A673 (cell line): ENCODE measurements at regions not wholly inside any gene's neighbourhood (a gene's known extent, or its start where the extent isn't known, plus 50 kb on each side); places are given as distances from the start of the nearest gene placed in this dataset.

ENCODE experiments used
- BruUV-seq: library from RNA; stranded (reverse); fragments of 400-500 nt; replicated peaks from 2 replicates; lab custom pipeline; 2021; lab: Mats Ljungman, UMichigan
- CTCF ChIA-PET: fragments of 300-600 bp; sonication (Branson Sonifier 250); formaldehyde crosslinking; loops from one replicate; lab custom pipeline; 2022; ENCODE audit warnings: antibody characterized with exemption; lab: Charles Lee
- POLR2A ChIA-PET: fragments of 300-600 bp; sonication (Branson Sonifier 250); formaldehyde crosslinking; loops from one replicate; lab custom pipeline; 2022; ENCODE audit warnings: antibody characterized with exemption; ENCODE audit not compliant: low non-redundant PET; lab: Charles Lee
- DNase-seq: peaks from one replicate; pipeline ENCODE4 v3.0.0-alpha.2; 2015; ENCODE audit warnings: low spot score
- H3K27ac ChIP-seq: fragments of 200-600 bp; sonication (generic); 2 replicates; pipeline ENCODE4 v1.5.1; 2016; ENCODE audit warnings: mixed run types, low read depth, mild to moderate bottlenecking, mixed read lengths, antibody characterized with exemption, low read length; ENCODE audit not compliant: poor library complexity, severe bottlenecking
- H3K27me3 ChIP-seq: fragments of 200-600 bp; sonication (generic); replicated peaks from 2 replicates; pipeline ENCODE4 v1.6.1; 2017; ENCODE audit warnings: mixed run types, low read depth, mild to moderate bottlenecking, mixed read lengths, antibody characterized with exemption, low read length; ENCODE audit not compliant: insufficient read depth, poor library complexity
- H3K36me3 ChIP-seq: fragments of 200-600 bp; sonication (generic); 2 replicates; pipeline ENCODE4 v1.6.1; 2016; ENCODE audit warnings: mixed run types, mild to moderate bottlenecking, mixed read lengths, antibody characterized with exemption, low read length; ENCODE audit not compliant: insufficient read depth, poor library complexity, severe bottlenecking
- H3K4me1 ChIP-seq: fragments of 200-600 bp; sonication (generic); 2 replicates; pipeline ENCODE4 v1.6.1; 2017; ENCODE audit warnings: mixed run types, mild to moderate bottlenecking, mixed read lengths, antibody characterized with exemption, low read length; ENCODE audit not compliant: insufficient read depth, poor library complexity, severe bottlenecking
- H3K4me3 ChIP-seq: fragments of 200-600 bp; sonication (generic); 2 replicates; pipeline ENCODE4 v1.5.1; 2016; ENCODE audit warnings: low read depth, mixed run types, mild to moderate bottlenecking, mixed read lengths, low read length; ENCODE audit not compliant: poor library complexity, severe bottlenecking
- H3K9me3 ChIP-seq: fragments of 200-600 bp; sonication (generic); 2 replicates; pipeline ENCODE4 v1.6.1; 2016; ENCODE audit warnings: mixed run types, low read depth, mild to moderate bottlenecking, mixed read lengths, antibody characterized with exemption, low read length; ENCODE audit not compliant: poor library complexity, severe bottlenecking
- EZH2 ChIP-seq: fragments of 200-600 bp; sonication (generic); IDR thresholded peaks from 2 replicates; pipeline ENCODE4 v1.6.1; 2017; ENCODE audit warnings: borderline replicate concordance, low read depth, mild to moderate bottlenecking, mixed read lengths, antibody characterized with exemption, low read length; ENCODE audit not compliant: poor library complexity, severe bottlenecking
- intact Hi-C: fragments of 100-400 bp; cut with micrococcal nuclease; formaldehyde crosslinking; loops from one replicate; pipeline ENCODE4 v1.10.0; 2022; ENCODE audit not compliant: unreplicated experiment
- TF ChIP-seq, protein P1 (sequence below): fragments of 300-800, 200-600 bp; sonication (generic); conservative IDR thresholded peaks from 2 replicates; pipeline ENCODE4 v1.5.1; 2017; ENCODE audit warnings: low read depth, mild to moderate bottlenecking, antibody characterized with exemption, low read length, moderate library complexity, mixed read lengths

DNA sequence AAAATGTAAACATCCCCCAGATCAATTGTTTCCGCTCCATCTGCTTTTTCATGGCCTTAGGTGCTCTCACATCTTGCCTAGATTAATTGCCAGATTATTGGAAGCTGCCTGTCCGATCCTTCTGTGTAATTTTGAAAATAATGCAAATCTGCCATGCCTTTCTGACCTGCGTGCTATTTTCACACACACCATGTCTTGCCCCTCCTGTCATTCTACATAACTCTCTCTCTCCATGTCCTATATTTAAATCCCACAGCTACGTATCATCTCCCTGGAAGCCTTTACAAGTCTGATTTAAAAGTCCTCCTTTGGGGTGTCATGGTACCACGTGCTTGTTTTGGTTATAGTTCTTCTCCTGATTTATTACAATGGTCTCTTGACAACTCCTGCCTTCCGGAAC is 247.6 kb upstream of the ELAVL2 start:
- CTCF ChIA-PET, result no interaction called here
- H3K27me3 ChIP-seq, result no peaks in the 10 kb centered on the region
- H3K4me1 ChIP-seq, result no peaks in the 10 kb centered on the region
- H3K4me3 ChIP-seq, result no peak overlapping the region
- intact Hi-C loops, result no loop called here
- no peak for DNase-seq
- no peaks in the 10 kb centered on the region for H3K9me3 ChIP-seq
- no peaks in the 10 kb centered on the region for H3K36me3 ChIP-seq
- POLR2A ChIA-PET, result no interaction called here
- no peak for TF ChIP-seq EZH2
- TF ChIP-seq, protein P1, sequence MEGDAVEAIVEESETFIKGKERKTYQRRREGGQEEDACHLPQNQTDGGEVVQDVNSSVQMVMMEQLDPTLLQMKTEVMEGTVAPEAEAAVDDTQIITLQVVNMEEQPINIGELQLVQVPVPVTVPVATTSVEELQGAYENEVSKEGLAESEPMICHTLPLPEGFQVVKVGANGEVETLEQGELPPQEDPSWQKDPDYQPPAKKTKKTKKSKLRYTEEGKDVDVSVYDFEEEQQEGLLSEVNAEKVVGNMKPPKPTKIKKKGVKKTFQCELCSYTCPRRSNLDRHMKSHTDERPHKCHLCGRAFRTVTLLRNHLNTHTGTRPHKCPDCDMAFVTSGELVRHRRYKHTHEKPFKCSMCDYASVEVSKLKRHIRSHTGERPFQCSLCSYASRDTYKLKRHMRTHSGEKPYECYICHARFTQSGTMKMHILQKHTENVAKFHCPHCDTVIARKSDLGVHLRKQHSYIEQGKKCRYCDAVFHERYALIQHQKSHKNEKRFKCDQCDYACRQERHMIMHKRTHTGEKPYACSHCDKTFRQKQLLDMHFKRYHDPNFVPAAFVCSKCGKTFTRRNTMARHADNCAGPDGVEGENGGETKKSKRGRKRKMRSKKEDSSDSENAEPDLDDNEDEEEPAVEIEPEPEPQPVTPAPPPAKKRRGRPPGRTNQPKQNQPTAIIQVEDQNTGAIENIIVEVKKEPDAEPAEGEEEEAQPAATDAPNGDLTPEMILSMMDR, result no peak
- H3K27ac ChIP-seq, result no peak overlapping the region
- BruUV-seq, result no TSS peak

DNA sequence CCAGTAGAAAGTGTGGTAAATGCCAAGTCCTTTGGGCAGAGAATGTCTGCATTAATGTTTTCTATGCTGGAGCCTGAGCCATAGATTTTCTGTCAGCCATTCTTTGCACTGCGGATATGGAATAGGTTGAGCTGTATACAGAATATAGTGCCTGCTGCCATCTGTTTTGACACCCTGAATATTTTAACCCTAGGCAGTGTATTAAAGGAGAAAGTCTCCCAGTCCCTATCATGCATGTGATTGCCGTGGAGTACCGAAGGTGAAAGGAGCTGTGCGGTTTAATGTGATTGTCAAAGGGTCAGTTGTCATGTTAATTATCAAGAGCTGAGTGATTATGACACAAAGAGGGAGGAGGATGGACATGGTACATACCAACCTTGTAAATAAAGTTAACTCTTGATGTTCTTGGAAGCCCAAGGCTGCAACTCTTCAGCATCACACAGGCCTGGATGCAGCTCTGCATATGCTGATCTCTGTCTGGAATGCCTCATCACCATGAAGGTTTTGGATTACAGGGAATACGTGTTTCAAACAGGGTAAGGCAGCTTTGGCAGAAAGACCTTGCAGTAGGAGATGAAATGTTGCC is 247.1 kb upstream of the ELAVL2 start:
- intact Hi-C loops, result no loop called here
- ChIA-PET POLR2A (no interaction called here), CTCF (no interaction called here)
- Histone ChIP-seq H3K4me3 (no peak overlapping the region), H3K4me1 (no peaks in the 10 kb centered on the region), H3K36me3 (no peaks in the 10 kb centered on the region), H3K9me3 (no peaks in the 10 kb centered on the region), H3K27ac (no peak overlapping the region), H3K27me3 (no peaks in the 10 kb centered on the region)
- no peak for DNase-seq
- BruUV-seq, result no TSS peak
- TF ChIP-seq, protein P1, result no peak
- TF ChIP-seq EZH2, result no peak

DNA sequence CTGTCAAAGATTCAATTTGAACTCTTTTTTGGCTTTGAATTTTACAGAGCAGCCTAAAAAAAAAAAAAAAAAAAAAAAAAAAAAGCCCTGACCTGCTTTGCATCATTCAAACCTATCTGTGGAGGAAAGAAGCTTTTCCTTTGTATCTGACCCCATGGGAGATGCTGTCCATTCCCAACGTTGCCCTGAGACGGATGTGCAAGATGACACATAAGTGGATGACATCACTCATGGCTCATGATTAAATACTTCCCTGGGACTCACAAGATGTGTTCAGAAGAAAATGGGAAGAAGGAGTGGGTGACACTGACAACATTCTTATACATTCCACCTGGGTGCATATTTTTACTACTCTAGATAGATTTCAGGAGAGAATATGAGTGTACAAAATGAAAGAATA is 245.7 kb upstream of the ELAVL2 start:
- no peaks in the 10 kb centered on the region for H3K36me3 ChIP-seq
- H3K27me3 ChIP-seq, result no peaks in the 10 kb centered on the region
- H3K9me3 ChIP-seq, result no peaks in the 10 kb centered on the region
- H3K4me1 ChIP-seq, result no peaks in the 10 kb centered on the region
- CTCF ChIA-PET, result no interaction called here
- TF ChIP-seq, protein P1, result no peak
- no peak for TF ChIP-seq EZH2
- no peak overlapping the region for H3K4me3 ChIP-seq
- DNase-seq, result no peak
- H3K27ac ChIP-seq, result no peak overlapping the region
- POLR2A ChIA-PET, result no interaction called here
- no TSS peak for BruUV-seq
- intact Hi-C loops, result no loop called here
